IMR-90 (cell line): ENCODE measurements at regions not wholly inside any gene's neighbourhood (a gene's known extent, or its start where the extent isn't known, plus 50 kb on each side); places are given as distances from the start of the nearest gene placed in this dataset.

ENCODE experiments used
- ATAC-seq: fragments of 200-7000 bp; cut with Tn5 transposase; 2 replicates; pipeline ENCODE4 v1.9.1; 2020; ENCODE audit warnings: low read depth, mild to moderate bottlenecking, moderate library complexity
- BruUV-seq: library from RNA; stranded (reverse); fragments of 400-500 nt; replicated peaks from 2 replicates; lab custom pipeline; 2021; lab: Mats Ljungman, UMichigan
- CTCF ChIA-PET: fragments of 300-600 bp; formaldehyde crosslinking; extraction: SDS; loops from one replicate; lab custom pipeline; 2021; ENCODE audit warnings: antibody characterized with exemption; lab: Yijun Ruan, JAX
- POLR2A ChIA-PET: fragments of 300-600 bp; sonication (Branson Sonifier 250); formaldehyde crosslinking; loops from one replicate; lab custom pipeline; 2022; ENCODE audit warnings: antibody characterized with exemption; ENCODE audit not compliant: unreplicated experiment; lab: Charles Lee
- DNase-seq: peaks from one replicate; pipeline ENCODE4 v3.0.0; 2013
- H2AFZ ChIP-seq: replicated peaks from 2 replicates; pipeline ENCODE3; 2013; ENCODE audit warnings: low read length, mild to moderate bottlenecking; ENCODE audit not compliant: poor library complexity
- H2AK5ac ChIP-seq: 2 replicates; pipeline ENCODE4 v1.6.1; 2013; ENCODE audit warnings: low read depth, low read length, inconsistent platforms
- H2AK9ac ChIP-seq: replicated peaks from 2 replicates; pipeline ENCODE3; 2013; ENCODE audit warnings: mild to moderate bottlenecking, low read depth, low read length, moderate library complexity; ENCODE audit not compliant: poor library complexity
- H2BK120ac ChIP-seq: 2 replicates; pipeline ENCODE4 v1.6.1; 2013; ENCODE audit warnings: low read depth, low read length, inconsistent platforms
- H2BK15ac ChIP-seq: 3 replicates; pipeline ENCODE4 v1.6.1; 2013; ENCODE audit warnings: low read depth, low read length, inconsistent platforms
- H2BK20ac ChIP-seq: 2 replicates; pipeline ENCODE4 v1.6.1; 2013; ENCODE audit warnings: low read depth, mild to moderate bottlenecking, inconsistent platforms, low read length, moderate library complexity
- H2BK5ac ChIP-seq: 2 replicates; pipeline ENCODE4 v1.6.1; 2013; ENCODE audit warnings: mild to moderate bottlenecking, low read depth, low read length, inconsistent platforms; ENCODE audit not compliant: poor library complexity, severe bottlenecking
- H3K14ac ChIP-seq: replicated peaks from 2 replicates; pipeline ENCODE4 v1.6.1; 2013; ENCODE audit warnings: low read depth, low read length, inconsistent platforms
- H3K18ac ChIP-seq: 2 replicates; pipeline ENCODE4 v1.6.1; 2013; ENCODE audit warnings: low read depth, low read length, control low read depth
- H3K23ac ChIP-seq: 2 replicates; pipeline ENCODE4 v1.6.1; 2013; ENCODE audit warnings: low read depth, low read length, inconsistent platforms
- H3K27ac ChIP-seq: 2 replicates; pipeline ENCODE4 v1.5.1; 2013; ENCODE audit warnings: mild to moderate bottlenecking, control low read depth, low read length; ENCODE audit not compliant: insufficient read depth
- H3K27me3 ChIP-seq: 2 replicates; pipeline ENCODE4 v1.6.1; 2013; ENCODE audit warnings: low read length; ENCODE audit not compliant: control insufficient read depth, insufficient read depth
- H3K36me3 ChIP-seq: 2 replicates; pipeline ENCODE4 v1.6.1; 2013; ENCODE audit warnings: low read length, mixed read lengths; ENCODE audit not compliant: control insufficient read depth, insufficient read depth
- H3K4ac ChIP-seq: 2 replicates; pipeline ENCODE4 v1.6.1; 2013; ENCODE audit warnings: low read depth, low read length, inconsistent platforms
- H3K4me1 ChIP-seq: 2 replicates; pipeline ENCODE4 v1.6.1; 2013; ENCODE audit warnings: low read length, mixed read lengths; ENCODE audit not compliant: control insufficient read depth, insufficient read depth
- H3K4me2 ChIP-seq: 2 replicates; pipeline ENCODE4 v1.6.1; 2013; ENCODE audit warnings: low read depth, mild to moderate bottlenecking, control low read depth, low read length, moderate library complexity
- H3K4me3 ChIP-seq: 2 replicates; pipeline ENCODE4 v1.5.1; 2013; ENCODE audit warnings: low read depth, mild to moderate bottlenecking, control low read depth, low read length, moderate library complexity; ENCODE audit not compliant: insufficient read depth
- H3K56ac ChIP-seq: 2 replicates; pipeline ENCODE4 v1.6.1; 2013; ENCODE audit warnings: low read length, inconsistent platforms; ENCODE audit not compliant: insufficient read depth; ENCODE audit errors: extremely low read depth
- H3K79me1 ChIP-seq, 2 experiments: 2 replicates each; pipeline ENCODE4 v1.6.1; 2013; ENCODE audit warnings: low read length in 2 of 2, inconsistent platforms in 1 of 2, low read depth in 1 of 2
- H3K9ac ChIP-seq: 2 replicates; pipeline ENCODE4 v1.6.1; 2013; ENCODE audit warnings: low read depth, low read length, control low read depth
- H3K9me1 ChIP-seq: 2 replicates; pipeline ENCODE4 v1.6.1; 2013; ENCODE audit warnings: low read length, inconsistent platforms; ENCODE audit not compliant: insufficient read depth
- H3K9me3 ChIP-seq: 2 replicates; pipeline ENCODE4 v1.6.1; 2013; ENCODE audit warnings: low read length; ENCODE audit not compliant: control insufficient read depth, insufficient read depth
- H4K20me1 ChIP-seq: 2 replicates; pipeline ENCODE4 v1.6.1; 2013; ENCODE audit warnings: low read length, inconsistent platforms; ENCODE audit not compliant: insufficient read depth
- H4K5ac ChIP-seq: 2 replicates; pipeline ENCODE4 v1.6.1; 2013; ENCODE audit warnings: mild to moderate bottlenecking, low read depth, low read length, control low read depth
- H4K8ac ChIP-seq, 2 experiments: 2 replicates each; pipeline ENCODE4 v1.6.1; 2013; ENCODE audit warnings: low read depth in 2 of 2, low read length in 2 of 2, control low read depth in 1 of 2, inconsistent platforms in 1 of 2
- H4K91ac ChIP-seq: 2 replicates; pipeline ENCODE4 v1.6.1; 2013; ENCODE audit warnings: low read depth, low read length, inconsistent platforms; ENCODE audit not compliant: insufficient read depth
- CEBPB ChIP-seq: IDR thresholded peaks from 2 replicates; pipeline ENCODE4 v1.6.1; 2012; ENCODE audit warnings: low read depth, low read length, improper control_type of control experiment
- CHD1 ChIP-seq: IDR thresholded peaks from 2 replicates; pipeline ENCODE4 v1.6.1; 2012; ENCODE audit warnings: low read depth, low read length, improper control_type of control experiment
- FOS ChIP-seq: fragments of 150-350 bp; IDR thresholded peaks from 2 replicates; pipeline ENCODE4 v1.6.1; 2016; ENCODE audit warnings: low read depth, low read length
- MAFK ChIP-seq: IDR thresholded peaks from 2 replicates; pipeline ENCODE4 v1.6.1; 2012; ENCODE audit warnings: low read depth, low read length, improper control_type of control experiment
- MAZ ChIP-seq: IDR thresholded peaks from 2 replicates; pipeline ENCODE4 v1.6.1; 2012; ENCODE audit warnings: low read depth, mild to moderate bottlenecking, low read length, improper control_type of control experiment, moderate library complexity, borderline replicate concordance
- MXI1 ChIP-seq: IDR thresholded peaks from 2 replicates; pipeline ENCODE4 v1.6.1; 2012; ENCODE audit warnings: low read depth, mild to moderate bottlenecking, low read length, moderate library complexity, borderline replicate concordance
- POLR2A ChIP-seq: IDR thresholded peaks from 2 replicates; pipeline ENCODE4 v1.6.1; 2012; ENCODE audit warnings: mild to moderate bottlenecking, low read depth, low read length
- RAD21 ChIP-seq: IDR thresholded peaks from 2 replicates; pipeline ENCODE4 v1.6.1; 2012; ENCODE audit warnings: low read length, improper control_type of control experiment
- RCOR1 ChIP-seq: IDR thresholded peaks from 2 replicates; pipeline ENCODE4 v1.6.1; 2012; ENCODE audit warnings: mild to moderate bottlenecking, low read length, improper control_type of control experiment; ENCODE audit not compliant: insufficient replicate concordance
- RFX5 ChIP-seq: IDR thresholded peaks from 2 replicates; pipeline ENCODE4 v1.8.0; 2012; ENCODE audit warnings: low read depth, mild to moderate bottlenecking, low read length, moderate library complexity
- SMC3 ChIP-seq: fragments of 150-350 bp; IDR thresholded peaks from 2 replicates; pipeline ENCODE4 v1.6.1; 2016; ENCODE audit warnings: low read depth, mild to moderate bottlenecking, antibody characterized with exemption, low read length, moderate library complexity
- USF2 ChIP-seq: fragments of 150-350 bp; IDR thresholded peaks from 2 replicates; pipeline ENCODE4 v1.6.1; 2017; ENCODE audit warnings: mild to moderate bottlenecking, antibody characterized with exemption, low read length, low read depth
- WGBS, 2 experiments: methylation state at CpG; one replicate each; pipeline versions ENCODE4 v1.1.5 to v1.1.7; 2013; ENCODE audit warnings: missing lambda C conversion rate in 2 of 2; ENCODE audit not compliant: insufficient read length in 1 of 2; ENCODE audit errors: extremely low coverage in 2 of 2; 5-methylcytosine and 5-hydroxymethylcytosine counted together
- dilution Hi-C: fragments of 300-500 bp; cut with HindIII; formaldehyde crosslinking; loops from one replicate; pipeline ENCODE4 v1.14.3; 2018; ENCODE audit warnings: low sequenced_read_pairs; ENCODE audit not compliant: unreplicated experiment
- in situ Hi-C: fragments of 300-500 bp; cut with MboI; formaldehyde crosslinking; loops from 3 replicates; pipeline ENCODE4 v1.14.3; 2019; ENCODE audit warnings: low sequenced_read_pairs, inconsistent platforms, mixed read lengths
- intact Hi-C: fragments of 100-400 bp; cut with micrococcal nuclease; formaldehyde crosslinking; loops from 2 replicates; pipeline ENCODE4 v1.10.0; 2022
- TF ChIP-seq, protein P1 (sequence below): conservative IDR thresholded peaks from 2 replicates; pipeline ENCODE4 v1.5.1; 2012; ENCODE audit warnings: mild to moderate bottlenecking, low read depth, low read length, improper control_type of control experiment
- TF ChIP-seq, protein P2 (sequence below): fragments of 150-350 bp; IDR thresholded peaks from 2 replicates; pipeline ENCODE4 v1.6.1; 2016; ENCODE audit warnings: low read depth, mild to moderate bottlenecking, low read length, moderate library complexity, borderline replicate concordance

DNA sequence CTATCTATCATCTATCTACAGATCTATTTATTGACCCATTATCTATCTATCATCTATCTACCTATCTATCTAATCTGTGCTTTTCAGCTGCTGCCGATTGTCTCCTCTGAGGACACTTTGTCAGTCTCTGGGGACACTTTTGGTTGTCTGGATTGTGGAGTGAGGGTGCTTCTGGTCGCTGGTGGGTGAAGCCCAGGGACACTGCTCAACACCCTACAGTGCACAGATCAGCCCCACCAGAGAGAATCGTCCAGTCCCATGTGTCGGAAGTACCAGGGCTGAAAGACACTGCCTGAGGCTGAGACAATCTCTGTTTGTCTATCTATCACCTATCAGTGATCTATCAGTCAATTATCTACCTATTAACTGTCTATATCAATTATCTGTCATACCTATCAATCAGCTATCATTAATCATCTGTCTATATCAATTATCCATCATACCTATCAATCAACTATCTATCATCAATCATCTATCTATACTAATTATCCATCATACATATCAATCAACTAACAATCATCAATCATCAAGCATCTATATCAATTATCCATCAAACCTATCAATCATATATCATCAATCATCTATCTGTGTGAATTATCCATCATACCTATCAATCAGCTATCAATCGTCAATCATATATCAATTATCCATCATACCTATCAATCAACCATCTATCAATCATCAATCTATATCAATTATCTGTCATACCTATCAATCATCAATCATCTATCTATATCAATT is 70.0 kb upstream of the PPP2R3B start:
- H4K8ac ChIP-seq = no peak overlapping the region
- no peak overlapping the region for H3K4me3 ChIP-seq
- H2BK20ac ChIP-seq = no peak overlapping the region
- 74 to 100% methylated on average over 1 to 2 of the region's 5 CpGs for WGBS, 2 experiments
- H3K4me1 ChIP-seq = no peaks in the 10 kb centered on the region
- H2BK5ac ChIP-seq = no peak overlapping the region
- dilution Hi-C loops = no loop called here
- H2AFZ ChIP-seq = no peak overlapping the region
- BruUV-seq = no TSS peak
- H4K5ac ChIP-seq = no peak overlapping the region
- no peaks in the 10 kb centered on the region for H3K27me3 ChIP-seq
- no peak for DNase-seq
- no peak overlapping the region for H3K9ac ChIP-seq
- H3K4me2 ChIP-seq = no peak overlapping the region
- TF ChIP-seq POLR2A (no peak), RAD21 (no peak), SMC3 (no peak), MXI1 (no peak), USF2 (no peak), RFX5 (no peak), CEBPB (no peak), FOS (no peak), RCOR1 (no peak), MAZ (no peak), CHD1 (no peak), MAFK (no peak)
- TF ChIP-seq, protein P1, sequence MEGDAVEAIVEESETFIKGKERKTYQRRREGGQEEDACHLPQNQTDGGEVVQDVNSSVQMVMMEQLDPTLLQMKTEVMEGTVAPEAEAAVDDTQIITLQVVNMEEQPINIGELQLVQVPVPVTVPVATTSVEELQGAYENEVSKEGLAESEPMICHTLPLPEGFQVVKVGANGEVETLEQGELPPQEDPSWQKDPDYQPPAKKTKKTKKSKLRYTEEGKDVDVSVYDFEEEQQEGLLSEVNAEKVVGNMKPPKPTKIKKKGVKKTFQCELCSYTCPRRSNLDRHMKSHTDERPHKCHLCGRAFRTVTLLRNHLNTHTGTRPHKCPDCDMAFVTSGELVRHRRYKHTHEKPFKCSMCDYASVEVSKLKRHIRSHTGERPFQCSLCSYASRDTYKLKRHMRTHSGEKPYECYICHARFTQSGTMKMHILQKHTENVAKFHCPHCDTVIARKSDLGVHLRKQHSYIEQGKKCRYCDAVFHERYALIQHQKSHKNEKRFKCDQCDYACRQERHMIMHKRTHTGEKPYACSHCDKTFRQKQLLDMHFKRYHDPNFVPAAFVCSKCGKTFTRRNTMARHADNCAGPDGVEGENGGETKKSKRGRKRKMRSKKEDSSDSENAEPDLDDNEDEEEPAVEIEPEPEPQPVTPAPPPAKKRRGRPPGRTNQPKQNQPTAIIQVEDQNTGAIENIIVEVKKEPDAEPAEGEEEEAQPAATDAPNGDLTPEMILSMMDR = no peak
- TF ChIP-seq, protein P2, sequence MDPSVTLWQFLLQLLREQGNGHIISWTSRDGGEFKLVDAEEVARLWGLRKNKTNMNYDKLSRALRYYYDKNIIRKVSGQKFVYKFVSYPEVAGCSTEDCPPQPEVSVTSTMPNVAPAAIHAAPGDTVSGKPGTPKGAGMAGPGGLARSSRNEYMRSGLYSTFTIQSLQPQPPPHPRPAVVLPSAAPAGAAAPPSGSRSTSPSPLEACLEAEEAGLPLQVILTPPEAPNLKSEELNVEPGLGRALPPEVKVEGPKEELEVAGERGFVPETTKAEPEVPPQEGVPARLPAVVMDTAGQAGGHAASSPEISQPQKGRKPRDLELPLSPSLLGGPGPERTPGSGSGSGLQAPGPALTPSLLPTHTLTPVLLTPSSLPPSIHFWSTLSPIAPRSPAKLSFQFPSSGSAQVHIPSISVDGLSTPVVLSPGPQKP = no peak
- no peak overlapping the region for H4K91ac ChIP-seq
- H2AK9ac ChIP-seq = no peak overlapping the region
- H3K27ac ChIP-seq = no peak overlapping the region
- no peak overlapping the region for H3K18ac ChIP-seq
- no peak overlapping the region for H3K56ac ChIP-seq
- H3K14ac ChIP-seq = no peak overlapping the region
- no peak overlapping the region for H3K4ac ChIP-seq
- no peaks in the 10 kb centered on the region for H3K9me1 ChIP-seq
- H3K36me3 ChIP-seq = no peaks in the 10 kb centered on the region
- H4K20me1 ChIP-seq = no peaks in the 10 kb centered on the region
- no peak overlapping the region for H3K23ac ChIP-seq
- ChIA-PET POLR2A (no interaction called here), CTCF (no interaction called here)
- in situ Hi-C loops = no loop called here
- intact Hi-C loops = no loop called here
- H3K79me1 ChIP-seq = no peaks in the 10 kb centered on the region
- H2BK120ac ChIP-seq = no peak overlapping the region
- H3K9me3 ChIP-seq = peaks cover 22% of the 10 kb centered on the region
- no peak overlapping the region for H2BK15ac ChIP-seq
- no peak for ATAC-seq
- no peak overlapping the region for H2AK5ac ChIP-seq
